ENCODE measurements at regions not wholly inside any gene's neighbourhood (a gene's known extent, or its start where the extent isn't known, plus 50 kb on each side); places are given as distances from the start of the nearest gene placed in this dataset.

GRCh38 chr13:44678197-44678596 lies 102.1 kb upstream of the TSC22D1 start:
- H2AFZ ChIP-seq (ENCODE audit: low read depth, low read length) = no peak overlapping the region
- H3K4me1 ChIP-seq (replicated peaks in 1 of 2; ENCODE audit: control insufficient read depth in 2 of 2, insufficient read depth in 2 of 2, low read length in 2 of 2) = no peaks in the 10 kb centered on the region; a peak in 1 of 5 replicates
- H3K4me3 ChIP-seq = no peak overlapping the region
- H3K27me3 ChIP-seq (ENCODE audit: control insufficient read depth in 2 of 2, insufficient read depth in 2 of 2, low read length in 2 of 2) = no peaks in the 10 kb centered on the region; a peak in 1 of 5 replicates
- no peaks in the 10 kb centered on the region for H4K20me1 ChIP-seq (replicated peaks; ENCODE audit: control insufficient read depth, insufficient read depth, low read length)
- H3K36me3 ChIP-seq (ENCODE audit: control insufficient read depth, insufficient read depth, low read length) = no peaks in the 10 kb centered on the region
- H3K9ac ChIP-seq (ENCODE audit: insufficient read depth in 1 of 2, low read depth in 2 of 2, low read length in 2 of 2) = no peak overlapping the region
- FAIRE-seq (no peak), DNase-seq (ENCODE audit: extremely low read depth in 1 of 4, low spot score in 3 of 4) (no peak), ATAC-seq (no peak)
- no peaks in the 10 kb centered on the region for H3K9me3 ChIP-seq (replicated peaks; ENCODE audit: control insufficient read depth, insufficient read depth, low read depth, low read length)
- no peak overlapping the region for H3K4me2 ChIP-seq (ENCODE audit: insufficient read depth, low read length)
- ChIA-PET CTCF (ENCODE audit: low intra/inter-chr PET ratio) (no interaction called here), POLR2A (no interaction called here)
- in situ Hi-C loops (cut with MboI) (no loop called here), intact Hi-C loops (cut with micrococcal nuclease) (no loop called here)
- no peak overlapping the region for H3K27ac ChIP-seq (ENCODE audit: extremely low read depth, low read depth, low read length)
- H3K79me2 ChIP-seq (ENCODE audit: control insufficient read depth, insufficient read depth, low read length) = no peaks in the 10 kb centered on the region
- BruUV-seq (replicated peaks) = no TSS peak
- WGBS (ENCODE audit: insufficient coverage, low coverage, missing lambda C conversion rate) = 0% methylated on average over 6 of the region's 6 CpGs
- H3K9me1 ChIP-seq (ENCODE audit: control insufficient read depth, insufficient read depth, low read length) = no peaks in the 10 kb centered on the region
- TF ChIP-seq E4F1 (CRISPR knock-in tag; IDR thresholded peaks at IDR 0.05; ENCODE audit: borderline replicate concordance) = no peak
- no peak for TF ChIP-seq ZHX1 (conservative IDR thresholded peaks at IDR 0.05; ENCODE audit: low read length)
- no peak for TF ChIP-seq AFF1 (IDR thresholded peaks at IDR 0.05; ENCODE audit: low read depth in 1 of 2, partially characterized antibody in 2 of 2)
- TF ChIP-seq ID3 (CRISPR knock-in tag; IDR thresholded peaks at IDR 0.05) = no peak
- no peak for TF ChIP-seq ID3 (tag; IDR thresholded peaks at IDR 0.05)
- no peak for TF ChIP-seq ZNF282 (CRISPR knock-in tag; IDR thresholded peaks at IDR 0.05)
- no peak for TF ChIP-seq SETDB1 (IDR thresholded peaks at IDR 0.05; ENCODE audit: low read length)
- TF ChIP-seq CTBP1 (IDR thresholded peaks at IDR 0.05; ENCODE audit: borderline replicate concordance) = no peak
- no peak for TF ChIP-seq ZNF23 (CRISPR knock-in tag; IDR thresholded peaks at IDR 0.05)
- no peak for TF ChIP-seq TAF9B (IDR thresholded peaks at IDR 0.05; ENCODE audit: partially characterized antibody)
- TF ChIP-seq MLX (CRISPR knock-in tag; conservative IDR thresholded peaks at IDR 0.05) = no peak
- no peak for TF ChIP-seq RBM34 (IDR thresholded peaks at IDR 0.05; ENCODE audit: borderline replicate concordance, insufficient read depth, low read length)
- TF ChIP-seq NFIC (IDR thresholded peaks at IDR 0.05) = no peak
